Suprapubic skin (tissue), 4 donors: ENCODE measurements at regions not wholly inside any gene's neighbourhood (a gene's known extent, or its start where the extent isn't known, plus 50 kb on each side); places are given as distances from the start of the nearest gene placed in this dataset.

Source experiments
- POLR2A ChIP-seq, 2 donors: fragments of 450-650 bp; IDR thresholded peaks; one replicate each; pipeline ENCODE4 v1.6.1; 2017; ENCODE audit warnings: antibody characterized with exemption in 2 of 2, mild to moderate bottlenecking in 2 of 2, moderate library complexity in 2 of 2
- POLR2AphosphoS5 ChIP-seq, 3 donors: sonication (generic); formaldehyde crosslinking; IDR thresholded peaks; one replicate each; pipeline ENCODE4 v1.6.1; 2017; ENCODE audit warnings: antibody characterized with exemption in 3 of 3
- TF ChIP-seq, protein P1 (sequence below), 2 donors: fragments of 200-600 bp in 1 of 2; fragments of 450-650 bp in 1 of 2; sonication (generic) in 1 of 2; IDR thresholded peaks; one replicate each; pipeline ENCODE4 v1.5.1; 2016 to 2019; ENCODE audit warnings: antibody characterized with exemption in 2 of 2, mild to moderate bottlenecking in 1 of 2, moderate library complexity in 1 of 2

DNA sequence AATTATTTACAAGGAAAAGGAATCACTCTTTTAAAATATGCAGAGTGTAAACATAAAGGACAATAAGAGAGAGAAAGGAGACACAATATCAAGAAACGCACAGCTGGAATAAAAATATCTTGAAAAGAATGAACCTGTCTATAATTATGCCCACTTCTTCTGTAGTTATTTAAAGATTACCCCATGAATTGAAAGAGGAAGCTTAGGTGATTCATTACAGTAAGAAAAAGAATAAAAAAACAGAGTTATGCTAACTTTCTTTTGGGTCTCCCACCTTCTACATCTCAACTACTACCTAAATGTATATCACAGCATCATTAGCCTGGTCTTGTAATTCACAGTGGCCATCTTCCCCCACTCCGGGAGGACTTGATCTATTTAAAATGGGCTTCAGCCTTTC is 182.1 kb downstream of the MRPL39 start:
- TF ChIP-seq, protein P1, sequence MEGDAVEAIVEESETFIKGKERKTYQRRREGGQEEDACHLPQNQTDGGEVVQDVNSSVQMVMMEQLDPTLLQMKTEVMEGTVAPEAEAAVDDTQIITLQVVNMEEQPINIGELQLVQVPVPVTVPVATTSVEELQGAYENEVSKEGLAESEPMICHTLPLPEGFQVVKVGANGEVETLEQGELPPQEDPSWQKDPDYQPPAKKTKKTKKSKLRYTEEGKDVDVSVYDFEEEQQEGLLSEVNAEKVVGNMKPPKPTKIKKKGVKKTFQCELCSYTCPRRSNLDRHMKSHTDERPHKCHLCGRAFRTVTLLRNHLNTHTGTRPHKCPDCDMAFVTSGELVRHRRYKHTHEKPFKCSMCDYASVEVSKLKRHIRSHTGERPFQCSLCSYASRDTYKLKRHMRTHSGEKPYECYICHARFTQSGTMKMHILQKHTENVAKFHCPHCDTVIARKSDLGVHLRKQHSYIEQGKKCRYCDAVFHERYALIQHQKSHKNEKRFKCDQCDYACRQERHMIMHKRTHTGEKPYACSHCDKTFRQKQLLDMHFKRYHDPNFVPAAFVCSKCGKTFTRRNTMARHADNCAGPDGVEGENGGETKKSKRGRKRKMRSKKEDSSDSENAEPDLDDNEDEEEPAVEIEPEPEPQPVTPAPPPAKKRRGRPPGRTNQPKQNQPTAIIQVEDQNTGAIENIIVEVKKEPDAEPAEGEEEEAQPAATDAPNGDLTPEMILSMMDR (IDR thresholded peaks at IDR 0.05): no peak
- TF ChIP-seq POLR2A (IDR thresholded peaks at IDR 0.05) (no peak), POLR2AphosphoS5 (IDR thresholded peaks at IDR 0.05) (no peak)
